ENCODE measurements at regions not wholly inside any gene's neighbourhood (a gene's known extent, or its start where the extent isn't known, plus 50 kb on each side); places are given as distances from the start of the nearest gene placed in this dataset.

- DNase-seq (ENCODE audit: low read depth): no peak
Measured at GRCh38 chr2:40690036-40690435, 238.1 kb upstream of the SLC8A1 start.

- no peak for DNase-seq (ENCODE audit: low read depth)
Measured at GRCh38 chr2:40690525-40690924, 238.6 kb upstream of the SLC8A1 start.

GRCh38 chr2:40700231-40700954 is 248.5 kb upstream of the SLC8A1 start:
- no peak for DNase-seq (ENCODE audit: low read depth)

GRCh38 chr2:40712197-40712894 is 260.5 kb upstream of the SLC8A1 start:
- peak; percentile 31 for DNase-seq (ENCODE audit: low read depth)

GRCh38 chr2:40716879-40717278 is 265.0 kb upstream of the SLC8A1 start:
- DNase-seq (ENCODE audit: low read depth): peak; percentile 77

GRCh38 chr2:40719414-40719813 is 267.5 kb upstream of the SLC8A1 start:
- peak; percentile 7 for DNase-seq (ENCODE audit: low read depth)

- DNase-seq (ENCODE audit: low read depth): peak; percentile 47
Measured at GRCh38 chr2:40721595-40721994, 269.7 kb upstream of the SLC8A1 start.

- no peak for DNase-seq (ENCODE audit: low read depth)
Measured at GRCh38 chr2:40723194-40723593, 271.3 kb upstream of the SLC8A1 start.

- DNase-seq (ENCODE audit: low read depth): no peak
Measured at GRCh38 chr2:40725040-40725439, 273.1 kb upstream of the SLC8A1 start.

GRCh38 chr2:40725950-40726349 is 274.1 kb upstream of the SLC8A1 start:
- DNase-seq (ENCODE audit: low read depth): no peak

- no peak for DNase-seq (ENCODE audit: low read depth)
Measured at GRCh38 chr2:40734797-40735196, 282.9 kb upstream of the SLC8A1 start.

- DNase-seq (ENCODE audit: low read depth): no peak
Measured at GRCh38 chr2:40737180-40737579, 285.3 kb upstream of the SLC8A1 start.

- DNase-seq (ENCODE audit: low read depth): peak; percentile 18
Measured at GRCh38 chr2:40740419-40740818, 288.5 kb upstream of the SLC8A1 start.

- no peak for DNase-seq (ENCODE audit: low read depth)
Measured at GRCh38 chr2:40741532-40741931, 289.6 kb upstream of the SLC8A1 start.

GRCh38 chr2:40746191-40746590 is 294.3 kb upstream of the SLC8A1 start:
- DNase-seq (ENCODE audit: low read depth): peak; percentile 32

GRCh38 chr2:40751981-40752380 is 300.1 kb upstream of the SLC8A1 start:
- no peak for DNase-seq (ENCODE audit: low read depth)

GRCh38 chr2:40752796-40753195 is 300.9 kb upstream of the SLC8A1 start:
- DNase-seq (ENCODE audit: low read depth): no peak

- no peak for DNase-seq (ENCODE audit: low read depth)
Measured at GRCh38 chr2:40754912-40755311, 303.0 kb upstream of the SLC8A1 start.

GRCh38 chr2:40758401-40759155 is 306.7 kb upstream of the SLC8A1 start:
- no peak for DNase-seq (ENCODE audit: low read depth)

- DNase-seq (ENCODE audit: low read depth): peak; percentile 70
Measured at GRCh38 chr2:40760071-40760666, 308.3 kb upstream of the SLC8A1 start.

- no peak for DNase-seq (ENCODE audit: low read depth)
Measured at GRCh38 chr2:40773291-40773690, 321.4 kb upstream of the SLC8A1 start.

- no peak for DNase-seq (ENCODE audit: low read depth)
Measured at GRCh38 chr2:40783704-40784103, 331.8 kb upstream of the SLC8A1 start.
